Psoas muscle (tissue), 7 donors: ENCODE measurements at regions not wholly inside any gene's neighbourhood (a gene's known extent, or its start where the extent isn't known, plus 50 kb on each side); places are given as distances from the start of the nearest gene placed in this dataset.
"Not testable (repeated sequence)": the region's sequence is repeated elsewhere in the genome, so short reads cannot be mapped to it uniquely, and the experiment has no call there.

Experiments used
- ATAC-seq, 4 donors: fragments of 200-7000 bp; cut with Tn5 transposase; one replicate each; pipeline ENCODE4 v1.9.1; 2020; ENCODE audit warnings: moderate library complexity in 3 of 4, mild to moderate bottlenecking in 2 of 4
- DNase-seq, 2 donors: peaks; one replicate each; pipeline ENCODE4 v3.0.0-alpha.2; 2020
- H3K27ac ChIP-seq: fragments of 200-600 bp; one replicate; pipeline ENCODE4 v1.8.0; 2022
- H3K27me3 ChIP-seq, 3 donors: fragments of 200-600 bp in 1 of 3; one replicate each; pipeline versions ENCODE4 v1.6.1 to v1.8.0; 2013 to 2022; ENCODE audit warnings: low read length in 2 of 3, mild to moderate bottlenecking in 2 of 3, moderate library complexity in 1 of 3; ENCODE audit not compliant: insufficient read depth in 3 of 3
- H3K36me3 ChIP-seq, 2 donors: fragments of 200-600 bp in 1 of 2; one replicate each; pipeline versions ENCODE4 v1.6.1 to v1.8.0; 2013 to 2022; ENCODE audit warnings: low read depth in 1 of 2, mild to moderate bottlenecking in 1 of 2, moderate library complexity in 1 of 2; ENCODE audit not compliant: insufficient read depth in 1 of 2
- H3K4me1 ChIP-seq: fragments of 200-600 bp; one replicate; pipeline ENCODE4 v1.8.0; 2022
- H3K4me3 ChIP-seq: fragments of 200-600 bp; one replicate; pipeline ENCODE4 v1.8.0; 2022; ENCODE audit warnings: mild to moderate bottlenecking
- H3K9me3 ChIP-seq: fragments of 200-600 bp; one replicate; pipeline ENCODE4 v1.8.0; 2022
- WGBS, 3 donors: extraction: QIAGEN DNeasy Blood & Tissue Kit; methylation state at CpG; one replicate each; pipeline versions ENCODE4 v1.1.6 to v1.1.7; 2013; 5-methylcytosine and 5-hydroxymethylcytosine counted together
- intact Hi-C, 2 donors: fragments of 100-400 bp; cut with DNase I; formaldehyde crosslinking; loops; one replicate each; pipeline versions ENCODE4 v1.11.0 to v1.14.2; 2022
- TF ChIP-seq, protein P1 (sequence below): fragments of 200-600 bp; IDR thresholded peaks from one replicate; pipeline ENCODE4 v1.8.0; 2022; ENCODE audit warnings: antibody characterized with exemption
- donor health status: healthy with polysubstance abuse.
- donor health status: DM: no; HTN: no; CAD: no; lungs with moderate emphysema.
- donor health status: Bipolar disorder and iron deficiency.
- donor health status: healthy.
- donor health status: DM: yes; HTN: yes; CAD: no.
- donor health status: DM: no; HTN: no; CAD: no.
- donor health status: DM: yes; HTN: yes; CAD: no.

DNA sequence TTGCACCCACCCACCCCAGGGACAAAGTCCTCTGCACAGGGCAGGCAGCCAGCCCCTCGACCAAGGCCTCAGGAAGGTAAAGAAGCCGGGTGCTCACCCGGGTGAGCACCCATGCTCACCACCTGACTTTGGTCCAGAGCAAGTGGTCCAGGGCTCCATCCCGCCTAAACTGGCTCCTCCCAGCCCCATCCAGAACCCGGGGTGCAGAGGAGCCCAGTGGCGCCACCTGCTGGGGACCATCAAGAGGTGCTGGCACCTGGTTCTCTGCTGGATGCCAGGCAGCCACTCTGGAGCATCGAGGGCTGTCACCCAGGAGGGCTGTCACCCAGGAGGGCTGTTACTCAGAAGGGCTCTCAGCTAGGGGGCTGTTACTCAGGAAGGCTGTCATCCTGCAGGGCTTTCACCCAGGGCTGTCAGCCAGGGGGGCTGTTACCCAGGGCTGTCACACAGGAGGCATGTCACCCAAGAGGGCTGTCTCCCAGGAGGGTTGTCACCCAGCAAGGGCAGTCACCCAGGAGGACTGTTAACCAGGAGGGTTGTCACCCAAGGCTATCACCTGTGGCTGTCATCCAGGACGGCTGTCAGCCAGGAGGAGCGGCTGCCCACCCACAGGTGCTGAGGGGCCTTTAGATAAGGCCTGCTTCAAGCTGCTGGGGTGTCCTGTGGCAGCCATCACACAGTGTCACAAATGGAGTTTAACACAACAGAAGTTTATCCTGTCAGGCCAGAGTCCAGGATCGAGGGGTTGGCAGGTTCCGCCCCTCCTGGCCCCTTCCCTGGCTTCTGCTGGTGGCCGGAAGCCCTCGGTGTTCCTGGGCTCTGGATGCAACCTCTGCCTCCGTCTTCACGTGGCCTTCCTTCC, 98.5 kb downstream of the TNFRSF13B start:
- TF ChIP-seq, protein P1, sequence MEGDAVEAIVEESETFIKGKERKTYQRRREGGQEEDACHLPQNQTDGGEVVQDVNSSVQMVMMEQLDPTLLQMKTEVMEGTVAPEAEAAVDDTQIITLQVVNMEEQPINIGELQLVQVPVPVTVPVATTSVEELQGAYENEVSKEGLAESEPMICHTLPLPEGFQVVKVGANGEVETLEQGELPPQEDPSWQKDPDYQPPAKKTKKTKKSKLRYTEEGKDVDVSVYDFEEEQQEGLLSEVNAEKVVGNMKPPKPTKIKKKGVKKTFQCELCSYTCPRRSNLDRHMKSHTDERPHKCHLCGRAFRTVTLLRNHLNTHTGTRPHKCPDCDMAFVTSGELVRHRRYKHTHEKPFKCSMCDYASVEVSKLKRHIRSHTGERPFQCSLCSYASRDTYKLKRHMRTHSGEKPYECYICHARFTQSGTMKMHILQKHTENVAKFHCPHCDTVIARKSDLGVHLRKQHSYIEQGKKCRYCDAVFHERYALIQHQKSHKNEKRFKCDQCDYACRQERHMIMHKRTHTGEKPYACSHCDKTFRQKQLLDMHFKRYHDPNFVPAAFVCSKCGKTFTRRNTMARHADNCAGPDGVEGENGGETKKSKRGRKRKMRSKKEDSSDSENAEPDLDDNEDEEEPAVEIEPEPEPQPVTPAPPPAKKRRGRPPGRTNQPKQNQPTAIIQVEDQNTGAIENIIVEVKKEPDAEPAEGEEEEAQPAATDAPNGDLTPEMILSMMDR, result peak; percentile 33
- intact Hi-C loops, result no loop called here
- no peaks in the 10 kb centered on the region for H3K9me3 ChIP-seq
- no peaks in the 10 kb centered on the region for H3K27me3 ChIP-seq
- H3K27ac ChIP-seq, result no peak overlapping the region
- no peak overlapping the region for H3K4me3 ChIP-seq
- DNase-seq (no peak), ATAC-seq (no peak)
- no peaks in the 10 kb centered on the region for H3K36me3 ChIP-seq
- H3K4me1 ChIP-seq, result no peaks in the 10 kb centered on the region
- 46 to 57% (median 55%) methylated on average over 15 of the region's 15 CpGs for WGBS, 3 donors

GRCh38 chr17:16872351-16873173, 99.4 kb downstream of the TNFRSF13B start:
- ATAC-seq, result no peak
- intact Hi-C loops, result no loop called here
- DNase-seq, result no peak
- H3K36me3 ChIP-seq, result no peaks in the 10 kb centered on the region
- H3K27ac ChIP-seq, result no peak overlapping the region
- TF ChIP-seq, protein P1, result no peak
- H3K4me1 ChIP-seq, result no peaks in the 10 kb centered on the region
- no peaks in the 10 kb centered on the region for H3K9me3 ChIP-seq
- 66 to 69% (median 69%) methylated on average over 12 to 16 of the region's 16 CpGs for WGBS, 3 donors
- H3K4me3 ChIP-seq, result no peak overlapping the region
- H3K27me3 ChIP-seq, result no peaks in the 10 kb centered on the region

- 84 to 87% (median 86%) methylated on average over 17 of the region's 17 CpGs for WGBS, 3 donors
- H3K36me3 ChIP-seq, DNase-seq, H3K27ac ChIP-seq, H3K4me3 ChIP-seq, H3K4me1 ChIP-seq, H3K9me3 ChIP-seq, intact Hi-C loops, H3K27me3 ChIP-seq, ATAC-seq: not testable (repeated sequence)
Observed at GRCh38 chr17:16871446-16872190, 100.3 kb downstream of the TNFRSF13B start.

DNA sequence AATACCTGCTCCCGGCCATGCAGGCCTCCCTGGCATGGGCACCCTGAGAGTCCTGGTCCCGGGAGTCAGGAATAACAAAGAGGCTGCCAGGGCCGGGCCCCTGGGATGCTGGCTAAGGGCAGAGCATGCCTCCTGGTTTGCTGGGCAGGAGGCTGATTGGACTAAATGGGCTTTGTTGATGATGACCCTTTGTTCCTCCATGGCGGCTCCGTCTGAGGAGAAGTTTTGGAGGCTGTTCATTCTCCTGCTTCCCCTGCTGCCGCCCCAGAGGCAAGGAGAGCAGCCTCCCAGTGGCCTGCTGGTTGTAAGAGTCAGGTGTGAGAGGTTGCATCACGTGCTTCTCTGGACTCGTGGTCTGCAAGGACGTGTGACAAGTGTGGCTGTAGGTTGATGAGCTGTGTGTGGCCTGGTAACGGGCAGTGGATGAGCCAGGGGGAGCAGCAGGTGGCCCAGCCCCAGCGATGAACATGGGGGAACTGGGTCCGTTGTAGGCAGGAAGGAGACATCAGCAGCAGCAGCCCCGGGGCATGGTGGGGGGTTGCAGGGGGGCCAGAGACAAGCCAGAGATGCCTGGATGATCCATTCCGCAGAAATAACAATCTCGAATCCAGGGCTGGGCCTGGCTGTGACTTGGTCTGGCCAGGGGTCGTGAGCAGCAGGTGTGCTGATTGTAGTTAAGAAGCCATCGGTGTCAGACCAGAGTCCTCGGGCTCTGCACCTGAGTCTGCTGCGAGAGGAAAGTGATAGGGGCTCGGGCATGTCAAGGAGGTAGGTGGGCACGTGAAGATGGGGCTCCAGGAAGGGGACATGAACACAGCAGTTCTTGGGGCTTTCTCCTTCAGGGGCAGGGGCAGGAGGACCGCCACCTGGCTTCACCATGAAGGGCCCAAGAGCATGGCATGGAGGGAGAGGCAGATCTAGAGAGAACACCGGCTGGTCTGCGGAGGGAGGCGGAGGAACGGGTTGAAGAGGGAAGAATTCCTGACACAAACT, 101.4 kb downstream of the TNFRSF13B start:
- no peak for ATAC-seq
- intact Hi-C loops, result no loop called here
- TF ChIP-seq, protein P1, result no peak
- H3K4me1 ChIP-seq, result no peaks in the 10 kb centered on the region
- H3K27ac ChIP-seq, result no peak overlapping the region
- H3K4me3 ChIP-seq, result no peak overlapping the region
- DNase-seq, result no peak
- no peaks in the 10 kb centered on the region for H3K36me3 ChIP-seq
- H3K9me3 ChIP-seq, result no peaks in the 10 kb centered on the region
- H3K27me3 ChIP-seq, result no peaks in the 10 kb centered on the region
- WGBS, 3 donors, result 84 to 90% (median 85%) methylated on average over 24 to 25 of the region's 26 CpGs

- ATAC-seq, H3K27me3 ChIP-seq, H3K4me1 ChIP-seq, intact Hi-C loops, DNase-seq, H3K9me3 ChIP-seq, H3K4me3 ChIP-seq, H3K27ac ChIP-seq, H3K36me3 ChIP-seq: not testable (repeated sequence)
- WGBS, 3 donors, result 88 to 94% (median 91%) methylated on average over 6 to 10 of the region's 11 CpGs
Observed at GRCh38 chr17:16869531-16870252, 102.2 kb downstream of the TNFRSF13B start.

GRCh38 chr17:16868616-16869015, 103.3 kb downstream of the TNFRSF13B start:
- H3K27ac ChIP-seq, H3K9me3 ChIP-seq, H3K27me3 ChIP-seq, H3K36me3 ChIP-seq, intact Hi-C loops, H3K4me1 ChIP-seq, H3K4me3 ChIP-seq, DNase-seq, ATAC-seq: not testable (repeated sequence)
- WGBS, 3 donors, result 91 to 96% (median 96%) methylated on average over 13 of the region's 13 CpGs

- H3K27me3 ChIP-seq, intact Hi-C loops, H3K4me1 ChIP-seq, H3K36me3 ChIP-seq, H3K27ac ChIP-seq, H3K9me3 ChIP-seq, H3K4me3 ChIP-seq, DNase-seq, ATAC-seq: not testable (repeated sequence)
- 50 to 83% (median 66%) methylated on average over 1 to 2 of the region's 5 CpGs for WGBS, 3 donors
Observed at GRCh38 chr17:16867545-16867944, 104.4 kb downstream of the TNFRSF13B start.
